ENCODE measurements at regions not wholly inside any gene's neighbourhood (a gene's known extent, or its start where the extent isn't known, plus 50 kb on each side); places are given as distances from the start of the nearest gene placed in this dataset.

GRCh38 chr6:164101859-164102258 lies 687.3 kb downstream of the QKI start:
- H2AK9ac ChIP-seq (replicated peaks; ENCODE audit: low read depth, low read length, poor library complexity) = no peak overlapping the region
- DNase-seq (no peak), ATAC-seq (ENCODE audit: low read depth) (no peak)
- no peaks in the 10 kb centered on the region for H3K36me3 ChIP-seq (ENCODE audit: control insufficient read depth, insufficient read depth, low read length)
- no peak overlapping the region for H4K8ac ChIP-seq (ENCODE audit: low read depth in 2 of 2, low read length in 2 of 2)
- CTCF ChIA-PET = no interaction called here
- H2BK20ac ChIP-seq (ENCODE audit: low read depth, low read length) = no peak overlapping the region
- no peak overlapping the region for H2BK15ac ChIP-seq (ENCODE audit: low read depth, low read length)
- no peak overlapping the region for H3K56ac ChIP-seq (ENCODE audit: extremely low read depth, insufficient read depth, low read length)
- H4K20me1 ChIP-seq (ENCODE audit: insufficient read depth, low read length) = no peaks in the 10 kb centered on the region
- H4K91ac ChIP-seq (ENCODE audit: insufficient read depth, low read depth, low read length) = no peak overlapping the region
- POLR2A ChIA-PET (ENCODE audit: unreplicated experiment) = no interaction called here
- no peak overlapping the region for H3K4ac ChIP-seq (ENCODE audit: low read depth, low read length)
- H4K5ac ChIP-seq (ENCODE audit: low read depth, low read length) = no peak overlapping the region
- BruUV-seq (replicated peaks) = no TSS peak
- H3K9me1 ChIP-seq (ENCODE audit: insufficient read depth, low read length) = no peaks in the 10 kb centered on the region
- H3K4me3 ChIP-seq (ENCODE audit: insufficient read depth, low read depth, low read length) = no peak overlapping the region
- H2AK5ac ChIP-seq (ENCODE audit: low read depth, low read length) = no peak overlapping the region
- H3K27ac ChIP-seq (ENCODE audit: insufficient read depth, low read length) = no peak overlapping the region
- H3K4me2 ChIP-seq (ENCODE audit: low read depth, low read length) = no peak overlapping the region
- no peak for TF ChIP-seq SMC3 (IDR thresholded peaks at IDR 0.05; ENCODE audit: low read depth, low read length)
- no peak for TF ChIP-seq RFX5 (IDR thresholded peaks at IDR 0.05; ENCODE audit: low read depth, low read length)
- no peak for TF ChIP-seq CHD1 (IDR thresholded peaks at IDR 0.05; ENCODE audit: low read depth, low read length)
- dilution Hi-C loops (cut with HindIII; ENCODE audit: low sequenced_read_pairs, unreplicated experiment) = no loop called here
- H3K4me1 ChIP-seq (ENCODE audit: control insufficient read depth, insufficient read depth, low read length) = no peaks in the 10 kb centered on the region
- H2AFZ ChIP-seq (replicated peaks; ENCODE audit: low read length, poor library complexity) = no peak overlapping the region
- H3K9me3 ChIP-seq (ENCODE audit: control insufficient read depth, insufficient read depth, low read length) = peaks cover 23% of the 10 kb centered on the region
- no peaks in the 10 kb centered on the region for H3K27me3 ChIP-seq (ENCODE audit: control insufficient read depth, insufficient read depth, low read length)
- H2BK120ac ChIP-seq (ENCODE audit: low read depth, low read length) = no peak overlapping the region
- no peak overlapping the region for H3K18ac ChIP-seq (ENCODE audit: low read depth, low read length)
- WGBS, 2 experiments (ENCODE audit: extremely low coverage in 2 of 2, insufficient read length in 1 of 2) = 57% methylated on average over 1 of the region's 2 CpGs; no CpG with 5 or more reads in 1 of the 2 experiments
- H3K23ac ChIP-seq (ENCODE audit: low read depth, low read length) = no peak overlapping the region
- intact Hi-C loops (cut with micrococcal nuclease) = no loop called here
- H3K79me1 ChIP-seq (ENCODE audit: low read depth in 1 of 2, low read length in 2 of 2) = no peaks in the 10 kb centered on the region
- in situ Hi-C loops (cut with MboI; ENCODE audit: low sequenced_read_pairs) = no loop called here
- no peak overlapping the region for H3K14ac ChIP-seq (replicated peaks; ENCODE audit: low read depth, low read length)
- H2BK5ac ChIP-seq (ENCODE audit: low read depth, low read length, poor library complexity, severe bottlenecking) = no peak overlapping the region
- no peak overlapping the region for H3K9ac ChIP-seq (ENCODE audit: low read depth, low read length)

All from IMR-90 (cell line).